ENCODE measurements at regions not wholly inside any gene's neighbourhood (a gene's known extent, or its start where the extent isn't known, plus 50 kb on each side); places are given as distances from the start of the nearest gene placed in this dataset.
"Not testable (repeated sequence)": the region's sequence is repeated elsewhere in the genome, so short reads cannot be mapped to it uniquely, and the experiment has no call there.

DNA sequence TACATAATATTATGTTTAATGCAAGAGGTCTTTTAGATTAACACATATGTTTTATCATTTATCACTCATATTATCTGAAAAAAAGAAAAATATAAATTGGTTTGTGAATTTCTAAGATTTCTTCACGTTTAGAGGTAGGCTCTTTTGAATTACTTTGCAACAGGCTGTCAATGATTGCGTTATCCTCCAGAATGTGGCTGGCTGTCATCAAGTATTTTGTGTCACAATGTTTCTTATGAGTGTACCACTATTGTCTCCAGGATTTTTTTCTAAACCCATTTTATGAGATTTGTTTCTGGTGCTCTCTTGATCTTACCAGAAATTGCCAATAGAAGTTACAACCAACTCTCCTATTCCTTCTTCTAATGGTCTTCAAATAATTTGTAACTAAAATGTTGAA, 307.9 kb downstream of the DMAC1 start:
- H3K4me3 ChIP-seq (ENCODE audit: low read depth, low read length, poor library complexity, severe bottlenecking) = no peak overlapping the region
- no peak overlapping the region for H3K9ac ChIP-seq (ENCODE audit: low read length)
- TF ChIP-seq, protein P1, sequence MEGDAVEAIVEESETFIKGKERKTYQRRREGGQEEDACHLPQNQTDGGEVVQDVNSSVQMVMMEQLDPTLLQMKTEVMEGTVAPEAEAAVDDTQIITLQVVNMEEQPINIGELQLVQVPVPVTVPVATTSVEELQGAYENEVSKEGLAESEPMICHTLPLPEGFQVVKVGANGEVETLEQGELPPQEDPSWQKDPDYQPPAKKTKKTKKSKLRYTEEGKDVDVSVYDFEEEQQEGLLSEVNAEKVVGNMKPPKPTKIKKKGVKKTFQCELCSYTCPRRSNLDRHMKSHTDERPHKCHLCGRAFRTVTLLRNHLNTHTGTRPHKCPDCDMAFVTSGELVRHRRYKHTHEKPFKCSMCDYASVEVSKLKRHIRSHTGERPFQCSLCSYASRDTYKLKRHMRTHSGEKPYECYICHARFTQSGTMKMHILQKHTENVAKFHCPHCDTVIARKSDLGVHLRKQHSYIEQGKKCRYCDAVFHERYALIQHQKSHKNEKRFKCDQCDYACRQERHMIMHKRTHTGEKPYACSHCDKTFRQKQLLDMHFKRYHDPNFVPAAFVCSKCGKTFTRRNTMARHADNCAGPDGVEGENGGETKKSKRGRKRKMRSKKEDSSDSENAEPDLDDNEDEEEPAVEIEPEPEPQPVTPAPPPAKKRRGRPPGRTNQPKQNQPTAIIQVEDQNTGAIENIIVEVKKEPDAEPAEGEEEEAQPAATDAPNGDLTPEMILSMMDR (IDR thresholded peaks at IDR 0.05; ENCODE audit: low read length) = no peak
- no peak for TF ChIP-seq EZH2 (IDR thresholded peaks at IDR 0.05; ENCODE audit: borderline replicate concordance, low read length)
- no peaks in the 10 kb centered on the region for H3K79me2 ChIP-seq (ENCODE audit: insufficient read depth, low read length)
- H3K9me3 ChIP-seq (ENCODE audit: low read length) = no peaks in the 10 kb centered on the region
- H3K9me2 ChIP-seq (ENCODE audit: low read depth, low read length) = no peaks in the 10 kb centered on the region
- H3K36me3 ChIP-seq (ENCODE audit: insufficient read depth, low read length) = no peaks in the 10 kb centered on the region
- H3K27ac ChIP-seq (ENCODE audit: low read depth, low read length, poor library complexity, severe bottlenecking) = no peak overlapping the region
- no peak overlapping the region for H3K4me2 ChIP-seq (ENCODE audit: low read length)
- H4K20me1 ChIP-seq (ENCODE audit: insufficient read depth, low read length) = no peaks in the 10 kb centered on the region
- H3K4me1 ChIP-seq (ENCODE audit: insufficient read depth, low read length, severe bottlenecking) = no peaks in the 10 kb centered on the region
- H2AFZ ChIP-seq (ENCODE audit: low read length) = no peak overlapping the region
- no peaks in the 10 kb centered on the region for H3F3A ChIP-seq (ENCODE audit: insufficient read depth, low read length)
- H3K27me3 ChIP-seq (ENCODE audit: insufficient read depth, low read length) = no peaks in the 10 kb centered on the region

DNA sequence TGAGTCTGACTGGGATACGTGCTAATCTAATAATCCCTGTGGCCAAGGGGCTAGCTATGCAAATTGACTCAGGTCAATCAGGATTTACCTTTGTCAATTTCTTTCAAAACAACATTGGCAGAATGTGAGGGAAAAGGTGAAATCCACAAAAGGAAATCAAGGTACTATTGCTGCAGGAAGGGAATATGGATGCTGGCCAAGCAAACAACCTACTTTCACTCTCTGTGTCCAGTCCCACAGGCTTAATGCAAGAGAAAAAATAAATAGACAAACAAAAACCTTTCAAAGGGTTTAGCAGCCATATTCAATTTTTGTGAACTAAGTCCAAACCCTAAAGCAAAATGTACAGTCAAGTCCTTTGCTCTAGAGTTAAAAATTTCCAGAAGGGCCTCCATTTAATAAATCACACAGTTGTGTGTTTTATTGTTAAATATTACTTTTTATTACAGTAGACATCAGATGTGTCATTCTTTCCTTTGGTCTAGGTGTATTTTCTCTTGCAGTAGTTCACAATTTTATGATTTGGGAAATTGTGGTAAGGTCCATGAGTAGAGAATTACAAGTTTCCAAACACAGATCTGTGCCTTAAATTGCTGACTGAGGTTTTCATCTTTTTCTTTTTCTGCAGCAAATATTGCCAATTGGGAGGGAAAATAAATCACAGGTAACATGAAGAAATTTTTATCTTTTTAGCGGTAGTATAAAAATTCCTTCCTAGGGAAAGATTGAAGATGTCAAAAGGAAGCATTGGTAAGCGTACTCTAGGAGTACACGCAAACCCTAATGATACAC, 309.1 kb downstream of the DMAC1 start:
- no peaks in the 10 kb centered on the region for H4K20me1 ChIP-seq (ENCODE audit: insufficient read depth, low read length)
- no peak overlapping the region for H3K9ac ChIP-seq (ENCODE audit: low read length)
- H3K4me1 ChIP-seq (ENCODE audit: insufficient read depth, low read length, severe bottlenecking) = no peaks in the 10 kb centered on the region
- no peaks in the 10 kb centered on the region for H3K36me3 ChIP-seq (ENCODE audit: insufficient read depth, low read length)
- no peaks in the 10 kb centered on the region for H3K9me2 ChIP-seq (ENCODE audit: low read depth, low read length)
- no peaks in the 10 kb centered on the region for H3F3A ChIP-seq (ENCODE audit: insufficient read depth, low read length)
- no peak overlapping the region for H2AFZ ChIP-seq (ENCODE audit: low read length)
- H3K9me3 ChIP-seq (ENCODE audit: low read length) = no peaks in the 10 kb centered on the region
- H3K4me3 ChIP-seq (ENCODE audit: low read depth, low read length, poor library complexity, severe bottlenecking) = no peak overlapping the region
- no peak overlapping the region for H3K4me2 ChIP-seq (ENCODE audit: low read length)
- H3K27me3 ChIP-seq (ENCODE audit: insufficient read depth, low read length) = no peaks in the 10 kb centered on the region
- H3K27ac ChIP-seq (ENCODE audit: low read depth, low read length, poor library complexity, severe bottlenecking) = no peak overlapping the region
- TF ChIP-seq EZH2 (IDR thresholded peaks at IDR 0.05; ENCODE audit: borderline replicate concordance, low read length) = no peak
- TF ChIP-seq, protein P1 (IDR thresholded peaks at IDR 0.05; ENCODE audit: low read length) = no peak
- no peaks in the 10 kb centered on the region for H3K79me2 ChIP-seq (ENCODE audit: insufficient read depth, low read length)

DNA sequence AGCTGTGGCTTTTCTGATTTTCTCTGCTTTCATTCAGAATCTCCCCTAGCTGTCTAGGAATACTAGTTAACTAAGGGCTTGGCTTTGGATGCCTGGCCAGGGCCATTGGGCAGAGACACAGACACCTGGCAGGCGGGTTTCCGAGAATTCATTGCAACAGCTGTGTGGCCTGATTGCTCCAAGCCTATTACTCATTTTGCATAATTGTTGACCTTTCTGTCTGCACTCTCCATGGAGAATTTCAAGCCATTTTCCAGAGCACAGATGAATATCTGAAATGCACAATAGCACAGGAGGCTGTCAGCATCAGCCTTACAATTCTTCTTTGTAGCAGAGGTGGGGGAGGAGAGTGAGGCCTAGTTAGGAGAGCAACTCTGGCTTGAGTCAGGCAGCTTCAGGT, 310.5 kb downstream of the DMAC1 start:
- H3K27ac ChIP-seq (ENCODE audit: low read depth, low read length, poor library complexity, severe bottlenecking) = no peak overlapping the region
- no peaks in the 10 kb centered on the region for H4K20me1 ChIP-seq (ENCODE audit: insufficient read depth, low read length)
- no peaks in the 10 kb centered on the region for H3K4me1 ChIP-seq (ENCODE audit: insufficient read depth, low read length, severe bottlenecking)
- no peak overlapping the region for H2AFZ ChIP-seq (ENCODE audit: low read length)
- no peaks in the 10 kb centered on the region for H3K27me3 ChIP-seq (ENCODE audit: insufficient read depth, low read length)
- H3K9me2 ChIP-seq (ENCODE audit: low read depth, low read length) = no peaks in the 10 kb centered on the region
- no peak overlapping the region for H3K4me3 ChIP-seq (ENCODE audit: low read depth, low read length, poor library complexity, severe bottlenecking)
- TF ChIP-seq, protein P1 (IDR thresholded peaks at IDR 0.05; ENCODE audit: low read length) = no peak
- no peak for TF ChIP-seq EZH2 (IDR thresholded peaks at IDR 0.05; ENCODE audit: borderline replicate concordance, low read length)
- no peaks in the 10 kb centered on the region for H3F3A ChIP-seq (ENCODE audit: insufficient read depth, low read length)
- no peak overlapping the region for H3K9ac ChIP-seq (ENCODE audit: low read length)
- no peaks in the 10 kb centered on the region for H3K9me3 ChIP-seq (ENCODE audit: low read length)
- H3K79me2 ChIP-seq (ENCODE audit: insufficient read depth, low read length) = no peaks in the 10 kb centered on the region
- H3K4me2 ChIP-seq (ENCODE audit: low read length) = no peak overlapping the region
- no peaks in the 10 kb centered on the region for H3K36me3 ChIP-seq (ENCODE audit: insufficient read depth, low read length)

DNA sequence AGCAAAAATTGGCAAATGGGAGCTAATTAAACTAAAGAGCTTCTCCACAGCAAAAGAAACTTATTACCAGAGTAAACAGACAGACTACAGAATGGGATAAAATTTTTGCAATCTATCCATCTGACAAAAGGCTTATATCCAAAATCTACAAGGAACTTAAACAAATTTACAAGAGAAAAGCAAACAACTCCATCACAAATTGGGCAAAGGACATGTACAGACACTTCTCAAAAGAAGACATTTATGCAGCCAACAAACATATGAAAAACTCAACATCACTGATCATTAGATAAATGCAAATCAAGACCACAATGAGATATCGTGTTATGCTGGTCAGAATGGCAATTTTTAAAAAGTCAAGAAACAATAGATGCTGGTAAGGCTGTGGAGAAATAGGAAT, 315.6 kb downstream of the DMAC1 start:
- H3F3A ChIP-seq (ENCODE audit: insufficient read depth, low read length); H3K27me3 ChIP-seq (ENCODE audit: insufficient read depth, low read length); H3K9me2 ChIP-seq (ENCODE audit: low read depth, low read length); H3K4me2 ChIP-seq (ENCODE audit: low read length); H4K20me1 ChIP-seq (ENCODE audit: insufficient read depth, low read length); H3K9me3 ChIP-seq (ENCODE audit: low read length); H3K27ac ChIP-seq (ENCODE audit: low read depth, low read length, poor library complexity, severe bottlenecking); H3K4me3 ChIP-seq (ENCODE audit: low read depth, low read length, poor library complexity, severe bottlenecking); H3K36me3 ChIP-seq (ENCODE audit: insufficient read depth, low read length); H3K4me1 ChIP-seq (ENCODE audit: insufficient read depth, low read length, severe bottlenecking); H3K79me2 ChIP-seq (ENCODE audit: insufficient read depth, low read length); H2AFZ ChIP-seq (ENCODE audit: low read length); H3K9ac ChIP-seq (ENCODE audit: low read length): not testable (repeated sequence)
